CD4-positive, alpha-beta T cell treated with Interleukin-21 for 1 hour (primary cell): ENCODE measurements at regions not wholly inside any gene's neighbourhood (a gene's known extent, or its start where the extent isn't known, plus 50 kb on each side); places are given as distances from the start of the nearest gene placed in this dataset.

Source experiments
- DNase-seq: peaks from one replicate; pipeline ENCODE4 v3.0.0-alpha.2; 2020

DNA sequence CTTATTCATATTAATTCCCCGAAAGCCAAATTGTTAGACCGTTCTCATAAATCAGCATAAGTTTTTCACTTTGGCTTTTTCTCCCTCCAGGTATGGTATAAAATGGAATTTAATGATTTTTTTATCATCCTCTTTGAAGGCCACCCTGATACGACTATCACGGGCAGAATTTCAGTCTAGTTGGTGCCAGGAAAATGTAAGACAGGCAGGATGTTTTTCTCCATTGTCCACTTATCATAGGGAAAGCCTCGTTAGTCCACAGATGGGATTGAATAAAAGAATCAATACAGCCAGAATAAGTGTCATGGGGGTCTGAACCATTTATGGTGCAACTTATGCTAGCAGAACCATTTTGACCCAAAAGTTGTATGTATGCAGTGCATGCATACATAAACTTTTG lies 566.0 kb upstream of the ARGLU1 start:
- DNase-seq = no peak

DNA sequence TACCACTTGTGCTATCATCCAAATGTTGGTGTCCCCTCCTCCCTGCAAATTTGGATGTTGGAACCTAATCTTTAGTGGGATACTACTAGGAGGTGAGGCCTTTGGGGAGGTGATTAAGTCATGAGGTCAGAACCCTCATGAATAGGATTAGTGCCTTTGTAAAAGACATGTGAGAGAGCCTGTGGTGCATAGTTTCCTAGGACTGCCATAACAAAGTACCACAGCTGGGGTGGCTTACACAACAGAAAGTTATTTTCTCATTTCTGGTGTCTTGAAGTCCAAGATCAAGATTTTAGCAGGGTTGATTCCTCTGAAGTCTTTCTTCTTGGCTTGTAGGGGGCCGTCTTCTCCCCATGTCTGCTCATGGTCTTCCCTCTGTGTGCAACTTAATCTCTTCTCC lies 562.6 kb upstream of the ARGLU1 start:
- DNase-seq = no peak

DNA sequence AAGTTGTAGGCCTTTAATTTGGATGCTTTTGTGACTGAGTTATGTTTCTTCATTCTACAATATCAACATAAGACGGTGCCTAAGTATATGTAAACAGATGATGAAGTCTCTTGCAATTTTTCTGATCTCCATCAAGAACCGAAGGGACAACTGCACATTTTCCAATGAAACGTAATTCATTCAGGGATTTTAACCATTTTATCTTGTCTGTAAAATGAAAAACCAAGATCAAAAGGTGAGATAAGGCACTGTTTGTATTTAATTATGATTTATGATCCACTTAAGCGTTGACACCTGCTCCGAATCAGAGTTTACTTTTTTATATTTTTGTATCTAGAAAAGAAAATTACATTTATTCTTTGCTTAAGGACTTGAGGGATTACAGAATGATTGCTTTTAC lies 556.8 kb upstream of the ARGLU1 start:
- DNase-seq = no peak

DNA sequence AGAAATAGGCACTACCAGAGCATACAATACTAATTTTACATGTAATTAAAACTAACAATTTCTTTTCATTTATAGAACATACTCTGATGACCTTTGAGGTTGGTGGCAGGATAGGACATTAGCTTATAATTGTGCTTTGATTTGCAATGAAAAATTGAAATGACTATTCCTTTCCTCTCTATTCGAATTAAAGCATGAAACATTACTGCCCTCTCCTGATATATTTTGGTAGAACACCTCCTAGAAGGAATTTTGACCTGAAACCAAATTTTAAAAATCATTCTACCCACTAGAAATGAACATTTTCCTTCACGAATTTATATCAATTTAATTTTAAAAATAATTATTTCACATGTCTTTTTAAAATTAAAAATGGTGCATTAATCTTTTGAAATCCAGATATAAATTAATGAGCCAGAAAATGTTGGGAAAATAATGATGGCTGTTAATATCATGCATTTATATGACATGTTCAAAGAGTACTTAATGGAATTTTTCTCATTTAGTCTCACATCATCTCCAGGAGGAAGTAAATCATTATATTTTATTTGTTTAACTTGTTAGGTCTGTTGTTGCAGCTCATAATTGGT lies 556.3 kb upstream of the ARGLU1 start:
- DNase-seq = no peak

DNA sequence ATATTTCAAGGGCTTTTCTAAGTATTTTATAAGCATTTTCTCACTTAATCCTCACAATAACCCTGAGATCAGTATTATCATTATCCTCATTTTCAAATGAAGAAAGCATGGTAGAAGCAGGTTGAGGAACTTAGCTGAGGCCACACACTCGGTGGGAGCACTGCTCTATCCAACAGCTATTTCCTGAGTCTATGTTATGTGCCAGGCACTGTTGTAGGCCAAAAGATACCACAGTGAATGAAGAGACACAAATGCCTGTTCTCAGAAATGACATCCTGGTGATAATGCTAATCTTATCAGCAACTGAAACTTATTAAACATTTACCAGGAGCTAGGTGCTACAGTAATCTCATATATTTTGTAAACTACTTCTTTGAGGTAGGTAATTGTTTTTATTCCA lies 553.9 kb upstream of the ARGLU1 start:
- no peak for DNase-seq

DNA sequence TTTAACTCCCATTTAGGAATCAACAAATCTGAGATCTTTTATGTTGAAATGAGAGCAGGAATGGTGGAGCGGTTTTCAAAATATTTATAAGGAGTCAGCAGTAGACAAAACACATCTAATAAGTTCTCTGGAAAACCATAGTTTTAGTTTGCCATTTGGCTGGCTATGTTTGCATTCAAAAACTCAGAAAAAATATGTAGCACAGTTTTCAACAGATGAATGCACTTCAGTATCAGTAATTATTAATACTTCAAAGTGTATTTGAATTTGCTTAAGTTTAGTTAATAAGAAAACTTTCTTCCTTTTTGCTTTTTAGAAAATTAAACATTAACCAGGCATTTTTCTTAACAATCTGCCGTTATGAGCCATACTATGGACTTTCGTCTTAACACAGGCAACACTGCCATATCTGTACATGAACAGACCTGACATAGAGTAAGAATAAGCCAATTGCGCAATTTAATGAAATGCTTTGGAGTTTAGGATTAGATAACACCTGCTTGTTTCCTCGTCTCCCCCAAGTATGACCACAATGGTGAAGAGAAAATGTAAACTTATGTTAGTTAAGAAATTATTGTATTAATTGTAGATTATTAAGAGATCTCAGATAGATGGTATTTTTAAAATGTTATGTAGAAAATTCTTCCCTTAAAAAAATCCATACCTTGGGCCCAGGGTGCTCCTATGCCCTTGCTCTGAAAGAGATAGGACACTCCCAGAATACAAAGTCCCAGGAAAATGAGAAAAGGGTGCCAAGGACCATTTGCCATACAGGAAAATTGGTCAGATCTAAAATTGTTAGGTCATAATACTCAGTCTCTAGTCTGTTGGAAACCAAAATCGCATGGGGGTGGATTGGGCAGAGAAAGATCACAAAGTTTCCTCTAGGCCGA lies 552.3 kb upstream of the ARGLU1 start:
- DNase-seq = no peak

DNA sequence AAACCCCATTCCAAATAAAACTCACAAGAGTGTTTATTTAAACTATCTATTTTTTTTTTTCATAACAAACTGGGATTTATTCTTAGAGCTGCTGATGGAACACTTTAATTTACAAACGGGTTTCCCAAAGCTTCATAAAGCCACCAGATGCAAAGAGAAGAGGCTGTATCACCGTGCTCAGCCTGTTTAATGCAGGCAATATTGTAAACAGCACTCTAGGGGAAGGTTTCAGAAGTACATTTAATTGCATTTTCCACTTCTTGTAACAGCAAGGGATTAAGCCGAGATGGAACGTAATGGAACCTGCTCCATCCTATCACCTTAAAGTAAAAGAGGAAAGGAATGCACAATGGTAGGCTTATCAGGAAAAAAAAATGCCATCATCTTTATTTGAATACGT lies 550.6 kb upstream of the ARGLU1 start:
- DNase-seq = no peak

DNA sequence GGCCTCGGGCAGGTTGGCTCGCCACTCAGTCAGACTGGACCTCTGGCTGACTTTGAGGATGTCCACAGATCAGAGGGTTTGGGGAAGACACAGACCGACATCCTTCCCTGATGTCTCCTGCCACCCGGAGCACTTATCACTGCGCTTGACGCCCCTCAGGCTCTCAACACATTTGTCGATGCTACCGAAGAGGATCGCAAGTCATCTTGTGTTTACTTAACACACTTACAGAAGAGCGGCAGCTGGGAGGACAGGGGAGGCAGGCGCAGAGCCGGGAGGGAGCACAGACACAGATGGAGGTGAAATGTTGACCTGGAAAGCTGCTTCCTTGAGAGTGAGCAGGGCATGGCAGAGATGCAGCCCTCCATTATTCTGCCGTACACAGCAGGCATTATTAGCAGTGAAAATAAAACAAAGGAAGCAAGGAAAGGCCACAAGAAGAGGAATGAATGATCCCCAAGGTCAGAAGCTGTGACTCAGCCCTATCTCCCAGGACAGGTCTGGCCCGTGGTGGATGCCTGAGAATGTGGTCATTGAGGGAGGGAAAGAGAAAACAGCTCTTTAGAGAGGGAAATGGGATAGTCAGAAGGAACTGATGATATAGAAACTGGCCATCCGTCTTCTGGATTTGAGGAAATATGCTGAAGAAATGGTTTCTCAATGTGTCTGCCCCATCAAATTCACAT lies 549.5 kb upstream of the ARGLU1 start:
- DNase-seq = no peak

DNA sequence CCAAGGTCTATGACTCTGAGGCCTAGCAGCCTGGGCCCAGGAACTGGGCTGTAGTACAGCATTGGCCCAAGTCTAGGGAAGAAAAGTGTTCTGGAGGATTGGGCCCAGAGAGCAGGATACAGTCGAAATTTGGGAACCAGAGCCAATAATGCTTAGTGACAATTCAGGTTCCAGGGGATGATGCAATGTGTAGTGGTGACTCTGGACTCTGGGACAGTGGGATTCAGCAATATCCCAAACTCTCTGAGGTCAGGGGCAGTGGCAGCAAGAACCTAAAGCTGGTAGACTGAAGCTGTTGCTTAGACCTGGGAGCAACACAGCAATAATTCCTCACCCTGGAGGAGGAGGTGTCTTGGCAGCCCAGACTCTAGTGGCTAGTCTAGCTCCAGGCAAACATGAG lies 545.5 kb upstream of the ARGLU1 start:
- DNase-seq = no peak

DNA sequence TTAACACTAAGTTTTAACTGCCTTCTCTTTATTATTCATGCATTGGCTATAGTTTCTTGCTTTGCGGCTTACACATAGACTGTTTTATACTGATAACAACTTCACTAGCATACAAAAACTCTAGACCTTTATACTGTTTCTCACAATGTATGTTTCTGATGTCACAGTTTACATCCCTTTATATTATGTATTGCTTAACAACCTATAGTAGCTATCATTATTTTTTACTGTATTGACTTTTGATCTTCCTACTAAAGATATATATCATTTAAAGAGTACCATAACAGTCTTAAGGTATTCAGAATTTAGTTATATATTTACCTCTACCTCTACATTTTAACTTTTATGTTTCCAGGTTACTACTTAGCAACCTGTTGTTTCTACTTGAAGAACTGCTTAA lies 543.3 kb upstream of the ARGLU1 start:
- DNase-seq = no peak

DNA sequence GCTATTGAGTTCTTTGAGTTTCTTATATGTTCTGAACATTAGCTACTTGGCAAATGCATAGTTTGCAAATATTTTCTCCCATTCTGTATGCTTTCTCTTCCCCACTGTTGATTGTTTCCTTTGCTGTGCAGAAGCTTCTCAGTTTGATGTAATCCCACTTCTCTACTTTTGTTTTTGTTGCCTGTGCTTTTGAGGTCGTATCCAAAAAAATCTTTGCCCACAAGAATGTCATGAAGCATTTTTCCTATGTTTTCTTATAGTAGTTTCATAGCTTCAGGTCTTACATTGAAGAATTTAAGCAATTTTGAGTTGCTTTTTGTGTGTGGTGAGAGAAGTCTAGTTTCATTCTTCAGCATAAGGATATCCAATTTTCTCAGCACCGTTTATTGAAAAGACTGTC lies 536.7 kb upstream of the ARGLU1 start:
- DNase-seq = no peak

DNA sequence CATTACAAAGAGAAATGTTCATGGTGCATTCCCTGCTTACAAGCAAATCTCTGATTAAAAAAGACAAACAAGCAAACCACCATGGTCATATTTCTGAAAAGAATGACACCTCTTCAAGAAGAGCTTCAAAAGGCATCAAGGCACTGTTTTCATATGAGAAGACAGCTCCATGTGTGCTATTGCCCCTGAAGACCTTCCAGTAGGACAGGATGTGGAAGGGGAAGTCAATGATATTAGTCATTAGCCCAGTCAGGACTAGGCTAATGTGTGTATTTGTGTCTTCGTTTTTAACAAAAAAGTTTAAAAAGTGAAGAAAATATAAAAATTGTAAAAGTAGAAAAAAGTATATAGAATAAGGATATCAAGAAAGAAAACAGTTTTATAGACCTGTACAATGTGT lies 534.7 kb upstream of the ARGLU1 start:
- DNase-seq = no peak

DNA sequence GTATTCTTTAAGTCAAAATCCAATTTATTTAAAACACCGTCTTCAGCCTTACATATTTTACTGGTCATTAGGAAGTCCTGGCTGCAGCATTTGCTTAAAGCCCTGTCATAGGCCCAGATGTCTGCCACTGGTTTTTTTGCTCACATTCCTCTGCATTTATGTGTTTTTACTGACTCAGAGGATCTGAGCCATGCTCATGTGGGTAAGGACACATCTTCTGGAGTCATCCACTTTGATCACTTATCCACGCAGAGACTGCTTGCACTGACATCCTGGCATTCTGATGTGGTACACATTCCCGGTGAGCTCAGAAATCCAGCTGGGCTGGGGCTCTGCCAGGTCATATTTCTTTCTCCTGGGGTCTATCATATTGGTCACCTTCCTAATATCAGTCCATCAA lies 531.7 kb upstream of the ARGLU1 start:
- no peak for DNase-seq

DNA sequence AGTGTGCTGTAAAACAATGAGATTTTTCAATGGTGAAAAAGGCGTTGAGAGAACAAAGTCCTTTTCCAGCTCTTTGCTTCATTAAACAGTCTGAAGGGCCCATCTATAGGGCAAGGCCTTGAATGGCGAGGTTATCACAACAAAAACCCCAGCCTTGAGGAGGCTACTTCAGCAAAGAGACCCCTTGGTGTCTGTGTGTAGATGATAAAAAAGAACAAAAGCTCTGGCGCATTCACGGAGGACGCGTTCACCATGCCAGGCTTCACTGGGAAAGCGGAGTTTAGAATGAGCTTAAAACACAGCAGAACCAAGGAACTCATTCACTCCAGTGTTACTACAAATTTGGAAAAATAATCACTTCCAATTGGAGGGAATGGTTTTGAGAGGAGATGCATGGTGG lies 530.0 kb upstream of the ARGLU1 start:
- DNase-seq = no peak

DNA sequence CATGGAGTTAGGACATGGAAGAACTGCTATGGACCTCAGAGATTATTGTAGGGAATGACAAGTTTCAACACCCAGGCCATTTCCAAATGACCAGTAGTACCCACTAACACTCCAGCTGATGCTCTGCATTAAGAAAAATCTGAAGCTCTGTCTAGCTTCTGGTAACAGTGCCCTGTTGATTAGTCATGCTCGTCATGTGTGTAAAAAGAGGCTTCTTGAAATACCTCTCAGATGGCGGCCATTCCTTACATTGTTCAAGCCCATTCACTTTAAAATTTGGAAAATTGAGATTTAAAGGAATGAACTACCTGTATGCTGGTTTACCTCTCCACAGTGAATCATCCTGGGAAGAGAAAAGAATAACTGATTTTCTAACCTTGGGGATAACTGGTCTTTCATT lies 527.9 kb upstream of the ARGLU1 start:
- no peak for DNase-seq

DNA sequence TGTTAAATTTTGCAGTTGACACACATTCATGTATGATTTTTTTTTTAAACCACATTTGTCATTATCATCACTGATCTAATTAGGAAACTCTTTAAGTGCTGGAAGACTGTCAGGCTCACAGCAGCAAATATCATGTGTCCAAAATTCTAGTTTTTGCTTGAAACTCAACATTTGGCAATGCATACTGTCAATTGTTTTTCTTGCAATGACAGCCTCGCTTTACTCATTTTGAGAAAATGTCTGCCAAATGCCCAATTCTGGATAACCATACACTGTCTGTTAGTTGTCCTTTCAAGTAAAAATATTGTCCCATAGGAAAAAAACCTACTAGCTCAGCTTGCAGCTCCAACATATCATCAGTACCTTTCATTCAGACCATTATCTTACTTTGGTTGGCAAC lies 523.9 kb upstream of the ARGLU1 start:
- no peak for DNase-seq

DNA sequence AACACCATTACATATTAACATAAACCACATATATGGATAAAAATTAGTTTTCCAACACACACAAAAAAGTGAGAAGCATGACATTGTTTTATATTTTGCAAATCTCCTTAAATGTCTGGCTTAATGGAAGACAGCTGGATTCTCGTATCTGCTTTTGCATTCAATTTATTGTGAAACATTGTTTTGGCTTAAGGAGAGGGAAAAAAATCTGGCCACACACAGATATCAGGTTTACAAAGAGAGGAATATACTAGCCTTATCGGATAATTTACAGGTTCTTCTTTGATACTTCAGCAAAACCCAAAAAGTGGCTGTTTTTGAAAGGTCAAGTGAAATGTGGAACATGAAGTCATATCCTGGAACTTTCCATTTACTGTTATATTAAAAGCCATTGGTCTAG lies 523.5 kb upstream of the ARGLU1 start:
- no peak for DNase-seq

DNA sequence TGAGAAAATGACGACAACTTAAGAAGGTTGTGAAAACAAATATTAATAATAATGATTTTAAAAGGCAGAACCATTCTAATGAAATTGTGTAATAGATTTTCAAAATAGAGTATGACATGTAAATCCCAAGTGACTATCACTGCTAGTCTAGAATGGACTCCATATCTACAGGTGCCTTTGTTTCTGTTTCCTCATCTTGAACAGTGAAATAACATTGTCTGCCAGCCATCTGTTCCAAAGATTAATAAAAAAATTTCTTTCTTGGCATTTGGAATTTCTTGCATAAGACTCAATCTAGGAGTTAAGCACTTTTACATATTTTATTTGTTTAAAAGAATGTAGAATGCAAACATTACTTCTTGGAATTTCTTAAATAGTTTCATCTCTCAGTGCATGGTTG lies 520.1 kb upstream of the ARGLU1 start:
- no peak for DNase-seq

DNA sequence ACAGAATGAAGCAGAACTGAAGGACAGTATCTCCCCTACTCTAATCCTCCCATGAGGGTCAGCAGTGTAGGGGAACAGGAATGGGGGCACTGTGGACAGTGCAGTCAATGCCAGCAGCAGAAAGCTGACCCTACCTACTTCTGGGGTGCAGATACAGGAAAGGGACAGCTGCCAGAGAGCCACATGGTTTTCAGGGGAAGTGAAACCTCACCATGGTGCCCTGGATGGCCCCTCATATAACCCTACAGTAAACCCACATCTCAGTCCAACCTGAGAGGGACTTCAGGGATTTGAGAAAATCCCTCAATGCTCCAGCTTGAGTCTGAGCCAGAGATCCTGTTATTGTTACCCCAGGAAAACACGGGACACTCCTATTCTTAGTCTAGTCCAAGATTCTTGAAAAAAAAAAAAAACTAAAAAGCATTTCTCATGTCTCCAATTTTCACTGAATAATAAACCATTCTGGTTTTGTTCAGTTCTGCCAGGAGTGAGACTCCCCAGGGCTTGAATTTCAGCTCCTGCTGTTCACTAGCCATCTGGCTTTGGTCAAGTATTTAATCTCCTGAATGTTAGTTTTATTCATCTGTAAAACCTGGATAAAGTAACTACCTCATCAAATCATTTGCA lies 511.6 kb upstream of the ARGLU1 start:
- DNase-seq = no peak

DNA sequence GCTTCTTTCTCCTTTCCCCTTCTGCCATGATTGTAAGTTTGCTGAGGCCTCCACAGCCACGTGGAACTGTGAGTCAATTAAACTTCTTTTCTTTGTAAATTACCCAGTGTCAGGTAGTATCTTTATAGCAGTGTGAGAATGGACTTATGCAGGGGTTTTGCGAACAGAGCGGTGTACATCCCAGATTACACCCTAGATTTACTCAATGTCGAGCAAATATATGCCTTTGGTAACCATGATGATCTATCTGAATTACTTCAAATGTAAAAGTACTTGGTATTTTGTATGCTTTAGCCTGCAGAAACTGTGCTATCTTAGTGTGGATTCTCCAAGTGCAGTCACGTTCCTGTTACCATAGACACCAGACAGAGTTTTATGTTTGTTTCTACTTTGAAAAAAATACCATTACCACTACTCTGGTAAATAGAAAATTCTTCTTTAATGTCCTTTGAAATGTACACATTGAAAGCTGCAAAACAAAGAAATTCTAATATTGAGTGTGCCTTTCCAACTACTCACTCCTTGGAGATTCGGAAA lies 510.4 kb upstream of the ARGLU1 start:
- DNase-seq = no peak

DNA sequence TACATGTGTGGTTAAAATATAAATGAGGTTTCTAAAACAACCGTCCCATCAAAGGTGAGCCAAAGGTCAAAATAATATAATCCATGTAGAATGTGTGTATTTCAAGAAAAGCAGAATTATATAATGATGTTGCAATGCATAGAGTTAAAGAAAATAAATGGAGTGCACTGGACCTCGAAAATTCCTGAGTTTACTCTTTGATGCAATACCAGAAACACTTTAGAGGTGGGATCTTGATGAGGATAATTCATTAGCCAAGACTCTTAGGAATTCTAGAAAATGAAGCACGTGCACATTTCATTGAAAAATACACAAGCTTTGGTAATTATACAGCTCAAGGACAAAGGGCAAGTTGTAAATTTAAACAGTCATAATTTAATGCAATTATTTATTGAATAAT lies 508.9 kb upstream of the ARGLU1 start:
- no peak for DNase-seq

DNA sequence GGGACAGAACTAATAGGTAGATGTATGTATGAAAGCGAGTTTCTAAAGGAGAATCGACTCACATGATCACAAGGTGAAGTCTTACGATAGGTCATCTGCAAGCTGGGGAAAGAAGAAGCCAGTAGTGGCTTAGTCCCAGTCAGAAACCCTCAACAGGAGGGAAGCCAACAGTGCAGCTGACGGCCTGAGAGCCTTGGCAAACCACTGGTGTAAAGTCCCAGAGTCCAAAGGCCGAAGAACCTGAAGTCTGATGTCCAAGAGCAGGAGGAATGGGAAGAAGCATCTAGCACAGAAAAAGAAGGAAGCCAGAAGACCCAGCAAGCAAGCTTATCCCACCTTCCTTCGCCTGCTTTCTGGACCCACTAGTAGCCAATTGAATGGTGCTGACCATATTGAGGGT lies 507.6 kb upstream of the ARGLU1 start:
- no peak for DNase-seq

DNA sequence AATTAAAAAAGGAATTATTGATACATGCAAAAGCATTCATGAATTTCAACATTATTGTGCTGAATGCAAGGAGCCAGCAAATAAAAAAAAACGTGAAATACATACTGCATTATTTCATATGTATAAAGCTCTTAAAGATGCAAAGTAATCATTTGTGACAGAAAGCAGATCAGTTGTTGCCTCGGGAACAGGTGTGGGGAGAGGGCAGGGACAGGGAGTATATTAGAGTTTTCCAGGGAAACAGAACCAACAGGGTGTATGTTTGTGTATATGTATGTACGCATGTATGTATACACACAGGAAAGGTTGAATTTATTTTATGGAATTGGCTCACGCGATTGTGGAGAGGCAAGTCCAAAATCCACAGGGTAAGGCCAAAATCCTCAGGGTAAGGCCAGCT lies 502.9 kb upstream of the ARGLU1 start:
- no peak for DNase-seq
